Liver (tissue), 8 donors: ENCODE measurements at regions not wholly inside any gene's neighbourhood (a gene's known extent, or its start where the extent isn't known, plus 50 kb on each side); places are given as distances from the start of the nearest gene placed in this dataset.

ENCODE experiments used
- DNase-seq: peaks from one replicate; pipeline ENCODE4 v3.0.0-alpha.2; 2017; ENCODE audit warnings: low spot score
- H3K27ac ChIP-seq, 2 donors: one replicate each; pipeline ENCODE4 v1.7.0; 2013; ENCODE audit warnings: inconsistent platforms in 2 of 2, low read length in 2 of 2, control low read depth in 1 of 2, low read depth in 1 of 2, mild to moderate bottlenecking in 1 of 2
- H3K27me3 ChIP-seq, 4 donors: one replicate each; pipeline versions ENCODE4 v1.6.1 to v1.7.0; 2013; ENCODE audit warnings: low read length in 3 of 4, inconsistent platforms in 1 of 4, mild to moderate bottlenecking in 1 of 4, moderate library complexity in 1 of 4; ENCODE audit not compliant: control insufficient read depth in 4 of 4, insufficient read depth in 4 of 4
- H3K36me3 ChIP-seq, 4 donors: one replicate each; pipeline versions ENCODE4 v1.6.1 to v1.7.0; 2013; ENCODE audit warnings: low read length in 3 of 4, mild to moderate bottlenecking in 3 of 4, low read depth in 1 of 4, moderate library complexity in 1 of 4; ENCODE audit not compliant: control insufficient read depth in 4 of 4, insufficient read depth in 3 of 4
- H3K4me1 ChIP-seq, 4 donors: one replicate each; pipeline versions ENCODE4 v1.6.1 to v1.7.0; 2013; ENCODE audit warnings: low read length in 3 of 4, mild to moderate bottlenecking in 3 of 4, moderate library complexity in 1 of 4; ENCODE audit not compliant: control insufficient read depth in 4 of 4, insufficient read depth in 4 of 4
- H3K4me3 ChIP-seq, 3 donors: one replicate each; pipeline versions ENCODE4 v1.6.1 to v1.7.0; 2013; ENCODE audit warnings: low read length in 3 of 3, control low read depth in 1 of 3, low read depth in 1 of 3, mild to moderate bottlenecking in 1 of 3
- H3K9ac ChIP-seq, 2 donors: one replicate each; pipeline ENCODE4 v1.7.0; 2013; ENCODE audit warnings: low read length in 2 of 2, mild to moderate bottlenecking in 2 of 2, moderate library complexity in 2 of 2, control low read depth in 1 of 2, low read depth in 1 of 2
- H3K9me3 ChIP-seq, 4 donors: one replicate each; pipeline versions ENCODE4 v1.6.1 to v1.7.0; 2013; ENCODE audit warnings: low read length in 3 of 4; ENCODE audit not compliant: control insufficient read depth in 4 of 4
- EGR1 ChIP-seq, 2 donors: IDR thresholded peaks; 2 replicates each; pipeline ENCODE4 v1.6.1; 2016 to 2018; ENCODE audit warnings: antibody characterized with exemption in 2 of 2, low read depth in 2 of 2
- FOXA1 ChIP-seq: IDR thresholded peaks from 2 replicates; pipeline ENCODE4 v1.6.1; 2016; ENCODE audit warnings: antibody characterized with exemption
- GABPA ChIP-seq, 2 donors: IDR thresholded peaks in 1 of 2; conservative IDR thresholded peaks in 1 of 2; 2 replicates each; pipeline ENCODE4 v1.6.1; 2016; ENCODE audit warnings: antibody characterized with exemption in 2 of 2, mild to moderate bottlenecking in 1 of 2, moderate library complexity in 1 of 2
- HNF4A ChIP-seq, 2 donors: conservative IDR thresholded peaks; 2 replicates each; pipeline ENCODE4 v1.6.1; 2016; ENCODE audit warnings: antibody characterized with exemption in 2 of 2, mild to moderate bottlenecking in 2 of 2
- HNF4G ChIP-seq: IDR thresholded peaks from 2 replicates; pipeline ENCODE4 v1.6.1; 2016; ENCODE audit warnings: antibody characterized with exemption
- JUND ChIP-seq, 2 donors: IDR thresholded peaks; 2 replicates each; pipeline ENCODE4 v1.6.1; 2016; ENCODE audit warnings: antibody characterized with exemption in 2 of 2
- NR2F2 ChIP-seq: IDR thresholded peaks from 2 replicates; pipeline ENCODE4 v1.6.1; 2016; ENCODE audit warnings: antibody characterized with exemption
- RAD21 ChIP-seq, 2 donors: IDR thresholded peaks; 2 replicates each; pipeline ENCODE4 v1.6.1; 2016; ENCODE audit warnings: antibody characterized with exemption in 2 of 2, mild to moderate bottlenecking in 2 of 2
- RXRA ChIP-seq, 2 donors: IDR thresholded peaks; 2 replicates each; pipeline ENCODE4 v1.6.1; 2017 to 2018; ENCODE audit warnings: antibody characterized with exemption in 2 of 2, mild to moderate bottlenecking in 1 of 2
- SP1 ChIP-seq: IDR thresholded peaks from 2 replicates; pipeline ENCODE4 v1.6.1; 2018; ENCODE audit warnings: antibody characterized with exemption, mild to moderate bottlenecking
- TAF1 ChIP-seq: conservative IDR thresholded peaks from 2 replicates; pipeline ENCODE4 v1.6.1; 2016; ENCODE audit warnings: antibody characterized with exemption, mild to moderate bottlenecking
- YY1 ChIP-seq: IDR thresholded peaks from 2 replicates; pipeline ENCODE4 v1.6.1; 2016; ENCODE audit warnings: antibody characterized with exemption, mild to moderate bottlenecking
- WGBS: extraction: QIAGEN DNeasy Blood & Tissue Kit; methylation state at CpG from one replicate; pipeline ENCODE4 v1.1.7; 2013; 5-methylcytosine and 5-hydroxymethylcytosine counted together
- TF ChIP-seq, protein P1 (sequence below): IDR thresholded peaks from 2 replicates; pipeline ENCODE4 v1.6.1; 2016; ENCODE audit warnings: antibody characterized with exemption, mild to moderate bottlenecking
- TF ChIP-seq, protein P2 (sequence below): IDR thresholded peaks from 2 replicates; pipeline ENCODE4 v1.6.1; 2016; ENCODE audit warnings: antibody characterized with exemption
- TF ChIP-seq, protein P3 (sequence below): fragments of 150-350 bp; IDR thresholded peaks from 2 replicates; pipeline ENCODE4 v1.5.1; 2017; ENCODE audit warnings: improper control_type of control experiment, low read depth, low read length; ENCODE audit not compliant: missing input control
- TF ChIP-seq, protein P4 (sequence below): IDR thresholded peaks from 2 replicates; pipeline ENCODE4 v1.6.1; 2016; ENCODE audit warnings: antibody characterized with exemption
- donor health status: healthy.
- donor health status: healthy.
- donor health status: healthy.
- donor health status: healthy.
- donor health status: healthy.

DNA sequence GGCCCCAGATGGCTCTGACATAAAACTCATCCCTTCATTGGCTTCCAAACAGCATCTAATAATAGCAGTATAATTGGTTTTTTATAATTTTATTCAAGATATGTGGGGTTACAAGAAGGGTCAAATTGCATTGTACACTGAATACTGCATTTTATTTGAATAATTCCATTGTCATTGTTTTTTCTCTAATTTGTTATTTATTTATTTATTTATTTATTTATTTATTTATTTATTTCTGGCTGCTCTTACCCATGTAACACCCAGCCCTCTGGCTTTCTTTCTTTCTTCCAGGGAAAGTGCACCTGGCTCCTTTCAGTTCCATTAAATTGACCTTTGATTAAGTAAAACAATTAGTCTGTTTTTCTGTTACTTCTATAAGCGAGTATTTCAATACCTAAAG lies 210.1 kb downstream of the CDH9 start:
- 69% methylated on average over 1 of the region's 1 CpG for WGBS
- Histone ChIP-seq H3K9me3 (no peaks in the 10 kb centered on the region), H3K4me3 (no peak overlapping the region), H3K36me3 (no peaks in the 10 kb centered on the region), H3K9ac (no peak overlapping the region), H3K4me1 (no peaks in the 10 kb centered on the region), H3K27me3 (no peaks in the 10 kb centered on the region), H3K27ac (no peak overlapping the region)
- DNase-seq = no peak
- TF ChIP-seq HNF4G (no peak), NR2F2 (no peak), SP1 (no peak), TAF1 (no peak), FOXA1 (no peak), RXRA (IDR thresholded peaks at IDR 0.05) (no peak), JUND (IDR thresholded peaks at IDR 0.05) (no peak), EGR1 (IDR thresholded peaks at IDR 0.05; ENCODE audit: low read depth in 2 of 2) (no peak), RAD21 (IDR thresholded peaks at IDR 0.05) (no peak), GABPA (IDR thresholded peaks at IDR 0.05 in 1 of 2, conservative IDR thresholded peaks at IDR 0.05 in 1 of 2) (no peak), HNF4A (conservative IDR thresholded peaks at IDR 0.05) (no peak), YY1 (no peak)
- TF ChIP-seq, protein P1, sequence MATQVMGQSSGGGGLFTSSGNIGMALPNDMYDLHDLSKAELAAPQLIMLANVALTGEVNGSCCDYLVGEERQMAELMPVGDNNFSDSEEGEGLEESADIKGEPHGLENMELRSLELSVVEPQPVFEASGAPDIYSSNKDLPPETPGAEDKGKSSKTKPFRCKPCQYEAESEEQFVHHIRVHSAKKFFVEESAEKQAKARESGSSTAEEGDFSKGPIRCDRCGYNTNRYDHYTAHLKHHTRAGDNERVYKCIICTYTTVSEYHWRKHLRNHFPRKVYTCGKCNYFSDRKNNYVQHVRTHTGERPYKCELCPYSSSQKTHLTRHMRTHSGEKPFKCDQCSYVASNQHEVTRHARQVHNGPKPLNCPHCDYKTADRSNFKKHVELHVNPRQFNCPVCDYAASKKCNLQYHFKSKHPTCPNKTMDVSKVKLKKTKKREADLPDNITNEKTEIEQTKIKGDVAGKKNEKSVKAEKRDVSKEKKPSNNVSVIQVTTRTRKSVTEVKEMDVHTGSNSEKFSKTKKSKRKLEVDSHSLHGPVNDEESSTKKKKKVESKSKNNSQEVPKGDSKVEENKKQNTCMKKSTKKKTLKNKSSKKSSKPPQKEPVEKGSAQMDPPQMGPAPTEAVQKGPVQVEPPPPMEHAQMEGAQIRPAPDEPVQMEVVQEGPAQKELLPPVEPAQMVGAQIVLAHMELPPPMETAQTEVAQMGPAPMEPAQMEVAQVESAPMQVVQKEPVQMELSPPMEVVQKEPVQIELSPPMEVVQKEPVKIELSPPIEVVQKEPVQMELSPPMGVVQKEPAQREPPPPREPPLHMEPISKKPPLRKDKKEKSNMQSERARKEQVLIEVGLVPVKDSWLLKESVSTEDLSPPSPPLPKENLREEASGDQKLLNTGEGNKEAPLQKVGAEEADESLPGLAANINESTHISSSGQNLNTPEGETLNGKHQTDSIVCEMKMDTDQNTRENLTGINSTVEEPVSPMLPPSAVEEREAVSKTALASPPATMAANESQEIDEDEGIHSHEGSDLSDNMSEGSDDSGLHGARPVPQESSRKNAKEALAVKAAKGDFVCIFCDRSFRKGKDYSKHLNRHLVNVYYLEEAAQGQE = no peak
- TF ChIP-seq, protein P2, sequence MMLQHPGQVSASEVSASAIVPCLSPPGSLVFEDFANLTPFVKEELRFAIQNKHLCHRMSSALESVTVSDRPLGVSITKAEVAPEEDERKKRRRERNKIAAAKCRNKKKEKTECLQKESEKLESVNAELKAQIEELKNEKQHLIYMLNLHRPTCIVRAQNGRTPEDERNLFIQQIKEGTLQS = no peak
- TF ChIP-seq, protein P3, sequence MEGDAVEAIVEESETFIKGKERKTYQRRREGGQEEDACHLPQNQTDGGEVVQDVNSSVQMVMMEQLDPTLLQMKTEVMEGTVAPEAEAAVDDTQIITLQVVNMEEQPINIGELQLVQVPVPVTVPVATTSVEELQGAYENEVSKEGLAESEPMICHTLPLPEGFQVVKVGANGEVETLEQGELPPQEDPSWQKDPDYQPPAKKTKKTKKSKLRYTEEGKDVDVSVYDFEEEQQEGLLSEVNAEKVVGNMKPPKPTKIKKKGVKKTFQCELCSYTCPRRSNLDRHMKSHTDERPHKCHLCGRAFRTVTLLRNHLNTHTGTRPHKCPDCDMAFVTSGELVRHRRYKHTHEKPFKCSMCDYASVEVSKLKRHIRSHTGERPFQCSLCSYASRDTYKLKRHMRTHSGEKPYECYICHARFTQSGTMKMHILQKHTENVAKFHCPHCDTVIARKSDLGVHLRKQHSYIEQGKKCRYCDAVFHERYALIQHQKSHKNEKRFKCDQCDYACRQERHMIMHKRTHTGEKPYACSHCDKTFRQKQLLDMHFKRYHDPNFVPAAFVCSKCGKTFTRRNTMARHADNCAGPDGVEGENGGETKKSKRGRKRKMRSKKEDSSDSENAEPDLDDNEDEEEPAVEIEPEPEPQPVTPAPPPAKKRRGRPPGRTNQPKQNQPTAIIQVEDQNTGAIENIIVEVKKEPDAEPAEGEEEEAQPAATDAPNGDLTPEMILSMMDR = no peak
- TF ChIP-seq, protein P4, sequence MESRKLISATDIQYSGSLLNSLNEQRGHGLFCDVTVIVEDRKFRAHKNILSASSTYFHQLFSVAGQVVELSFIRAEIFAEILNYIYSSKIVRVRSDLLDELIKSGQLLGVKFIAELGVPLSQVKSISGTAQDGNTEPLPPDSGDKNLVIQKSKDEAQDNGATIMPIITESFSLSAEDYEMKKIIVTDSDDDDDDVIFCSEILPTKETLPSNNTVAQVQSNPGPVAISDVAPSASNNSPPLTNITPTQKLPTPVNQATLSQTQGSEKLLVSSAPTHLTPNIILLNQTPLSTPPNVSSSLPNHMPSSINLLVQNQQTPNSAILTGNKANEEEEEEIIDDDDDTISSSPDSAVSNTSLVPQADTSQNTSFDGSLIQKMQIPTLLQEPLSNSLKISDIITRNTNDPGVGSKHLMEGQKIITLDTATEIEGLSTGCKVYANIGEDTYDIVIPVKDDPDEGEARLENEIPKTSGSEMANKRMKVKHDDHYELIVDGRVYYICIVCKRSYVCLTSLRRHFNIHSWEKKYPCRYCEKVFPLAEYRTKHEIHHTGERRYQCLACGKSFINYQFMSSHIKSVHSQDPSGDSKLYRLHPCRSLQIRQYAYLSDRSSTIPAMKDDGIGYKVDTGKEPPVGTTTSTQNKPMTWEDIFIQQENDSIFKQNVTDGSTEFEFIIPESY = no peak

DNA sequence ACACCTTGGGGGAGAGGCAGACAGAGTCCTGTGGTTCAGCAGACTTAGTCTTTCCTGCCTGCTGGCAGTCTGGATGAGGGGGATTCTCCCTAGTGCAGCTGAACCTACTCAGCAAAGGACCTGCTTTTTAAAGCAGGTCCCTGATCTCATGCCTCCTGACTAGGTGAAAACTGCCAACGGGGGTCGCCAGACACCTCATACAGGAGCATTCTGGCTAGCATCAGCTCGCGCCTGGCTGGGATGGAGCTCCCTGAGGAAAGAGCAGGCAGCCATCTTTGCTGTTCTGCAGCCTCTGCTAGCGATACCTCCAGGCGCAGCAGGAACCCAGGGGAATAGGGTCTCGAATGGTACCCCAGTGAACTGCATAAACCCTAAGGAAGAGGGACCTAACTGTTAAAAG lies 225.2 kb downstream of the CDH9 start:
- no peak overlapping the region for H3K4me3 ChIP-seq
- no peak for DNase-seq
- no peak overlapping the region for H3K27ac ChIP-seq
- H3K9ac ChIP-seq = no peak overlapping the region
- no peaks in the 10 kb centered on the region for H3K9me3 ChIP-seq
- H3K36me3 ChIP-seq = no peaks in the 10 kb centered on the region
- 78% methylated on average over 7 of the region's 7 CpGs for WGBS
- TF ChIP-seq HNF4A (conservative IDR thresholded peaks at IDR 0.05) = no peak
- TF ChIP-seq, protein P1 = no peak
- TF ChIP-seq, protein P2 = no peak
- no peaks in the 10 kb centered on the region for H3K27me3 ChIP-seq
- H3K4me1 ChIP-seq = no peaks in the 10 kb centered on the region
